ENCODE measurements at regions not wholly inside any gene's neighbourhood (a gene's known extent, or its start where the extent isn't known, plus 50 kb on each side); places are given as distances from the start of the nearest gene placed in this dataset.
A peak's percentile ranks its signal among the peaks of the same experiment; 100 is the strongest.

DNA sequence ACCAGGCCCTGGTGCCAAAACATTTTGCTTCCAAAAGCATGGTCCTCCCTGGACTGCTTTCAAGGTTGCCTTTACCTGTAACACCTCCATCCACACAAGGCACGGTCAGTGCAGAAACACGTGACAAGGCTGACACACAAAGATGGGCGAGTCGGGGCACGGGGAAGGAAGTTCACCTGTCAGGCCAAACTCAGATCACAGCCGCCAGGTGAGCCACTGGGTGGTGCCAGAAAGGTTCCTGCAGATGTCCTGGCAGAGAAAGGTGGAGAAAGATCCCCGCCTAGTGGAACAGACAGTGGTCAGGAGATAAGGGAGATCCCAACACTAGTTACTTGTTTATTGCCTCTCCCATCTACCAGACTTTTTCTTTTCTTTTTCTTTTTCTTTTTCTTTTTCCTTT, 155.3 kb downstream of the AIPL1 start:
- no peak overlapping the region for H2AFZ ChIP-seq (ENCODE audit: low read length)
- H3K4me3 ChIP-seq (ENCODE audit: low read length, poor library complexity, severe bottlenecking): no peak overlapping the region
- no peaks in the 10 kb centered on the region for H3K36me3 ChIP-seq (ENCODE audit: insufficient read depth, low read length)
- no peak overlapping the region for H3K9ac ChIP-seq (ENCODE audit: low read depth, low read length, poor library complexity, severe bottlenecking)
- H4K20me1 ChIP-seq (ENCODE audit: insufficient read depth, low read length, poor library complexity, severe bottlenecking): no peaks in the 10 kb centered on the region
- H3F3A ChIP-seq (ENCODE audit: low read depth): no peaks in the 10 kb centered on the region
- H3K4me1 ChIP-seq (ENCODE audit: insufficient read depth, low read length, poor library complexity, severe bottlenecking): no peaks in the 10 kb centered on the region
- H3K9me3 ChIP-seq (ENCODE audit: insufficient read depth, low read depth, low read length): no peaks in the 10 kb centered on the region; the same call in 1 of the 2 replicates
- no peaks in the 10 kb centered on the region for H3K27me3 ChIP-seq (ENCODE audit: insufficient read depth, low read length, poor library complexity, severe bottlenecking)
- TF ChIP-seq EZH2phosphoT487 (IDR thresholded peaks at IDR 0.05; ENCODE audit: borderline replicate concordance): no peak
- TF ChIP-seq, protein P1, sequence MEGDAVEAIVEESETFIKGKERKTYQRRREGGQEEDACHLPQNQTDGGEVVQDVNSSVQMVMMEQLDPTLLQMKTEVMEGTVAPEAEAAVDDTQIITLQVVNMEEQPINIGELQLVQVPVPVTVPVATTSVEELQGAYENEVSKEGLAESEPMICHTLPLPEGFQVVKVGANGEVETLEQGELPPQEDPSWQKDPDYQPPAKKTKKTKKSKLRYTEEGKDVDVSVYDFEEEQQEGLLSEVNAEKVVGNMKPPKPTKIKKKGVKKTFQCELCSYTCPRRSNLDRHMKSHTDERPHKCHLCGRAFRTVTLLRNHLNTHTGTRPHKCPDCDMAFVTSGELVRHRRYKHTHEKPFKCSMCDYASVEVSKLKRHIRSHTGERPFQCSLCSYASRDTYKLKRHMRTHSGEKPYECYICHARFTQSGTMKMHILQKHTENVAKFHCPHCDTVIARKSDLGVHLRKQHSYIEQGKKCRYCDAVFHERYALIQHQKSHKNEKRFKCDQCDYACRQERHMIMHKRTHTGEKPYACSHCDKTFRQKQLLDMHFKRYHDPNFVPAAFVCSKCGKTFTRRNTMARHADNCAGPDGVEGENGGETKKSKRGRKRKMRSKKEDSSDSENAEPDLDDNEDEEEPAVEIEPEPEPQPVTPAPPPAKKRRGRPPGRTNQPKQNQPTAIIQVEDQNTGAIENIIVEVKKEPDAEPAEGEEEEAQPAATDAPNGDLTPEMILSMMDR (conservative IDR thresholded peaks at IDR 0.05; ENCODE audit: low read length): no peak
- no peak overlapping the region for H3K4me2 ChIP-seq (ENCODE audit: low read depth, low read length, poor library complexity, severe bottlenecking)
- H3K9me2 ChIP-seq (replicated peaks; ENCODE audit: low read depth, low read length): no peaks in the 10 kb centered on the region; the same call in 1 of the 2 replicates
- H3K79me2 ChIP-seq (ENCODE audit: insufficient read depth, low read length): no peaks in the 10 kb centered on the region

DNA sequence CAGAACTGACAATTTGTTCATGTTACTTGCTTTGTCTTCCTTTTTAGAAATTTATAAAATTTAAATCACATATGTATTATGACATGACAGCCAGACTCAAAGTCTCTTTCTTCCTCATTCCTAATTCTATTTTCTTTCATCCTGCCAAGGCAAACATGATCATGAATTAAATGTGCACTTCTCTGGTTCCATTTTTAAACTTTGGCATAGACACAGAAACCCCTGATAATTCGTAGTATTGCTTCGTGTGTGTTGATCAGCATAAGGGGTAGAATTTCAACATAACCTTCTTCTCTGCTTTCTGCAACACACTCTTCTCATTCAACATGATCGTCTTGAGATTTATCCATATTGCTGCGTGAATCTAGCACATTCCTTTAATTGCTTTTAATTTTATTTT, 156.5 kb downstream of the AIPL1 start:
- Histone ChIP-seq H3K4me2 (ENCODE audit: low read depth, low read length, poor library complexity, severe bottlenecking) (no peak overlapping the region), H3F3A (ENCODE audit: low read depth) (no peaks in the 10 kb centered on the region), H3K79me2 (ENCODE audit: insufficient read depth, low read length) (no peaks in the 10 kb centered on the region), H3K36me3 (ENCODE audit: insufficient read depth, low read length) (no peaks in the 10 kb centered on the region), H3K4me1 (ENCODE audit: insufficient read depth, low read length, poor library complexity, severe bottlenecking) (no peaks in the 10 kb centered on the region), H3K9me3 (ENCODE audit: insufficient read depth, low read depth, low read length) (no peaks in the 10 kb centered on the region; the same call in 1 of the 2 replicates), H4K20me1 (ENCODE audit: insufficient read depth, low read length, poor library complexity, severe bottlenecking) (no peaks in the 10 kb centered on the region), H3K27me3 (ENCODE audit: insufficient read depth, low read length, poor library complexity, severe bottlenecking) (no peaks in the 10 kb centered on the region), H3K9me2 (replicated peaks; ENCODE audit: low read depth, low read length) (no peaks in the 10 kb centered on the region; the same call in 1 of the 2 replicates), H3K9ac (ENCODE audit: low read depth, low read length, poor library complexity, severe bottlenecking) (no peak overlapping the region), H3K4me3 (ENCODE audit: low read length, poor library complexity, severe bottlenecking) (no peak overlapping the region), H2AFZ (ENCODE audit: low read length) (no peak overlapping the region)
- TF ChIP-seq EZH2phosphoT487 (IDR thresholded peaks at IDR 0.05; ENCODE audit: borderline replicate concordance): no peak
- TF ChIP-seq, protein P1 (conservative IDR thresholded peaks at IDR 0.05; ENCODE audit: low read length): no peak

DNA sequence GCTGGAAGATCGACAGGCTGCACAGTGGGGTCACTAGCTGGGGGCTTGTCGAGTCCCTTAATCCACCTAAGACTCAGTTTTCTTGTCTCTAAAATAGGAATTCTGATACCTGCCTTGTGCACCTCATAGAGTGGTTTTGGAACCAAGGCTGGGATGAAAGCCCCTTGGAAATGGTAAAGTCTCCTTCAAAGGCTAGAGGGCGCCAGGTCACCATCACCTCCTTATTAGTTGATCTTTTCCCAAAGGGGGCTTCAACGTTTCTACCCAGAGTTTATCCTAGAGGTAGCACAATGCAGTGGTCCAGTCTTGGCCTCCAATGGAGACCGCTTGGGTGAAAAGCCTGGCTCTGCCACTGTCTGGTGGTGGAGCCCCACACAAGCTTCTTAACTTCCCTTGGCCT, 158.2 kb downstream of the AIPL1 start:
- H3K4me1 ChIP-seq (ENCODE audit: insufficient read depth, low read length, poor library complexity, severe bottlenecking): no peaks in the 10 kb centered on the region
- H3K27me3 ChIP-seq (ENCODE audit: insufficient read depth, low read length, poor library complexity, severe bottlenecking): no peaks in the 10 kb centered on the region
- H3K4me2 ChIP-seq (ENCODE audit: low read depth, low read length, poor library complexity, severe bottlenecking): no peak overlapping the region
- TF ChIP-seq EZH2phosphoT487 (IDR thresholded peaks at IDR 0.05; ENCODE audit: borderline replicate concordance): no peak
- TF ChIP-seq, protein P1 (conservative IDR thresholded peaks at IDR 0.05; ENCODE audit: low read length): peak; percentile 16; the same call in 1 of the 2 replicates
- no peaks in the 10 kb centered on the region; the same call in 1 of the 2 replicates for H3K9me2 ChIP-seq (replicated peaks; ENCODE audit: low read depth, low read length)
- no peaks in the 10 kb centered on the region for H3K79me2 ChIP-seq (ENCODE audit: insufficient read depth, low read length)
- H3K9ac ChIP-seq (ENCODE audit: low read depth, low read length, poor library complexity, severe bottlenecking): no peak overlapping the region
- no peaks in the 10 kb centered on the region; the same call in 1 of the 2 replicates for H3K9me3 ChIP-seq (ENCODE audit: insufficient read depth, low read depth, low read length)
- H3F3A ChIP-seq (ENCODE audit: low read depth): no peaks in the 10 kb centered on the region
- no peak overlapping the region for H3K4me3 ChIP-seq (ENCODE audit: low read length, poor library complexity, severe bottlenecking)
- H3K36me3 ChIP-seq (ENCODE audit: insufficient read depth, low read length): no peaks in the 10 kb centered on the region
- H2AFZ ChIP-seq (ENCODE audit: low read length): no peak overlapping the region
- no peaks in the 10 kb centered on the region for H4K20me1 ChIP-seq (ENCODE audit: insufficient read depth, low read length, poor library complexity, severe bottlenecking)
